Aorta (tissue), 5 donors: ENCODE measurements at regions not wholly inside any gene's neighbourhood (a gene's known extent, or its start where the extent isn't known, plus 50 kb on each side); places are given as distances from the start of the nearest gene placed in this dataset.

ENCODE experiments used
- ATAC-seq: fragments of 200-7000 bp; cut with Tn5 transposase; one replicate; pipeline ENCODE4 v1.9.1; 2022; ENCODE audit warnings: moderate library complexity; ENCODE audit not compliant: low FRiP score
- DNase-seq, 2 donors: peaks; one replicate each; pipeline ENCODE4 v3.0.0-alpha.2; 2020
- H3K27ac ChIP-seq, 2 donors: one replicate each; pipeline ENCODE4 v1.5.1; 2013; ENCODE audit warnings: low read length in 2 of 2, mild to moderate bottlenecking in 2 of 2, moderate library complexity in 2 of 2, control low read depth in 1 of 2, inconsistent platforms in 1 of 2, low read depth in 1 of 2
- H3K27me3 ChIP-seq, 2 donors: one replicate each; pipeline ENCODE4 v1.6.1; 2013; ENCODE audit warnings: control low read depth in 1 of 2, low read length in 1 of 2, mild to moderate bottlenecking in 1 of 2, moderate library complexity in 1 of 2; ENCODE audit not compliant: insufficient read depth in 2 of 2, control insufficient read depth in 1 of 2
- H3K36me3 ChIP-seq, 2 donors: one replicate each; pipeline ENCODE4 v1.6.1; 2013; ENCODE audit warnings: control low read depth in 1 of 2, low read length in 1 of 2, mild to moderate bottlenecking in 1 of 2; ENCODE audit not compliant: insufficient read depth in 2 of 2, control insufficient read depth in 1 of 2
- H3K4me1 ChIP-seq, 2 donors: one replicate each; pipeline ENCODE4 v1.6.1; 2013; ENCODE audit warnings: low read length in 2 of 2, control low read depth in 1 of 2, mild to moderate bottlenecking in 1 of 2, moderate library complexity in 1 of 2; ENCODE audit not compliant: insufficient read depth in 2 of 2, control insufficient read depth in 1 of 2
- H3K4me3 ChIP-seq, 2 donors: one replicate each; pipeline ENCODE4 v1.5.1; 2013; ENCODE audit warnings: low read length in 2 of 2, control low read depth in 1 of 2, mild to moderate bottlenecking in 1 of 2
- H3K9me3 ChIP-seq: one replicate; pipeline ENCODE4 v1.6.1; 2013; ENCODE audit warnings: mild to moderate bottlenecking, low read length; ENCODE audit not compliant: control insufficient read depth
- WGBS, 2 donors: extraction: QIAGEN DNeasy Blood & Tissue Kit; methylation state at CpG; one replicate each; pipeline ENCODE4 v1.1.7; 2013; 5-methylcytosine and 5-hydroxymethylcytosine counted together
- intact Hi-C, 2 donors: fragments of 100-400 bp; cut with DNase I; formaldehyde crosslinking; loops; one replicate each; pipeline versions ENCODE4 v1.14.2 to v1.15.0; 2022
- donor health status: healthy with polysubstance abuse.
- donor health status: Bipolar disorder and iron deficiency.
- donor health status: DM: no; HTN: no; CAD: no.
- donor health status: DM: no; HTN: no; CAD: no.
- donor health status: DM: yes; HTN: yes; CAD: no.

DNA sequence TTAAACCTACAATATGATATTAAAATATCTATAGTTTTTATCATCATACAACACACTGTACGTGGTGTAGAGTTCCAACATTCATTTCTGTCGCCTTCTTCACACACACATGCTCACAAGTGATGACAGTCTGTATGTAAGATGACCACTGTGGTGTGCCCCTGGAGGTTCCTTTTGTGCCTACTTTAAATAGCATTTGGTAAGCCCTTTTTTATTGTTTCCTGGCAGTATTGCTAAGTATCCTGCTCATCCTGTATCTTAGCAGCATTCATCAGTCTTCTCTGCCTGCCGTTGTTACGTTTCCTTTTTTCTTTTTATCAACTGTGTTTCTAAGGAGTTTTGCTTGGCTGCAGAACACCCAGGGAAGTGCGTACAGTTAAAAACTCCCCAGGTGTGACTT lies 231.4 kb downstream of the CHRM3 start:
- no peaks in the 10 kb centered on the region for H3K36me3 ChIP-seq
- ATAC-seq: no peak
- 68 to 71% methylated on average over 5 of the region's 5 CpGs for WGBS, 2 donors

DNA sequence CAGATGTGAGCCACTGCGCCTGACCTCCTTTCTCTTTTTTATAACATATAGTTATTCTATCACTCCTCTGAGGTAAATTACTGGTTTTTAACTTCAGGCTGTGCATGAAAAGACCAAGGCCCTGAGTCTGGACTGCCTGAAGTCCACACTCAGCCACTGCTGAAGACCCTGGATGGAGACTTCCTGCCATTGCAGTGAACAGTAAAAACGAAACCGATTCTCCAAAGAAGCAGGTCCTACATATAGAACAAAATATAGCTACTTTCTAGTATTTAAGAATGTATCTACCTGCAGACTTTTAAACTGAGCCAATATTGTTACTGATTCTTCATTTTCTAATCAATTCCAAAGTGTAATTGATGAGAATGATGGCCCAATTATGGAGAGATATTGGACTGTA lies 232.8 kb downstream of the CHRM3 start:
- whole genome bisulfite sequencing, 2 donors: 97 to 99% methylated on average over 3 of the region's 3 CpGs
- Histone ChIP-seq H3K9me3 (no peaks in the 10 kb centered on the region), H3K27me3 (no peaks in the 10 kb centered on the region), H3K4me1 (no peaks in the 10 kb centered on the region), H3K36me3 (no peaks in the 10 kb centered on the region), H3K27ac (no peak overlapping the region), H3K4me3 (no peak overlapping the region)
- intact Hi-C loops: no loop called here
- ATAC-seq (no peak), DNase-seq (no peak)

More for the DNA sequence above, 231.4 kb downstream of the CHRM3 start:
- intact Hi-C loops: no loop called here
- Histone ChIP-seq H3K9me3 (no peaks in the 10 kb centered on the region), H3K4me1 (no peaks in the 10 kb centered on the region), H3K27ac (no peak overlapping the region), H3K4me3 (no peak overlapping the region), H3K27me3 (no peaks in the 10 kb centered on the region)
- no peak for DNase-seq

DNA sequence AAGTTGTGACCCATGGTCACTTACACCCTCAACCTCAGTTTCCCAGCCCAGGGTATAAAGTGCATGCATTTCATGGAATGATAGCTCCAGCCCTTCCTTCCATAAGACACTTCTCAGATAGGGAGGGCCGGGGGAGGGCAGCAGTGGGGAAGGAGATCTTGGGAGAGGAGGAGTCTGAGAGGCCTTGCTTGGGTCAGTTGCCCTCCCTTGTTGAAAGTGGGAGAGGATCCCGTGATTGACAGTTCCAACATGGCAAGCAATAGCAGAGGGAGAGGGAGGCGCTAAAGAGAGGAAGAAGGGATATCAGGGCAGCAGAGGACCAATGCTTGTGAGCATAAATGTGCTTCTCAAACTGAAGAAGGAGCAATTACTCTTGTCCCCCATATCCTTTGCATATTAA lies 244.4 kb downstream of the CHRM3 start:
- Histone ChIP-seq H3K4me3 (no peak overlapping the region), H3K4me1 (no peaks in the 10 kb centered on the region), H3K27ac (no peak overlapping the region), H3K27me3 (no peaks in the 10 kb centered on the region), H3K9me3 (peaks cover 2% of the 10 kb centered on the region), H3K36me3 (no peaks in the 10 kb centered on the region)
- 89 to 91% methylated on average over 3 of the region's 3 CpGs for WGBS, 2 donors
- DNase-seq (no peak), ATAC-seq (no peak)
- intact Hi-C loops: no loop called here

DNA sequence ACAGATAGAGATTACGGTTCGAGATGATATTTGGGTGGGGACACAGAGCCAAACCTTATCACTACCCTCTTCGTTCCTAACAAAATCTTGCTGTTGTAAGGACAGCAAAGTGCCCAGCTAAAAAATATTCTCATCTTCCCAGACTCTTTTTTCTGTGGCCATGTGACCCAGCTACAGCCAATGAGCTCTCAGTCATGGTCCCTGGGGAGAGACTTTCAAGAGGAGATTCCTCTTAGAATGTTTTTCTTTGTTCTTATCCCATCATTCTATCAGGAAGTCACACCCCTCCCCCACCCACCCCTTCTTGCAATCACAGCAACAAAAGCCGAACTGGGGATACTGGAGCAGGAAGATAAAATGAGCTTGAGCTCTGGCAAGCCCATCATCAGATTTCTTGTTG lies 247.1 kb downstream of the CHRM3 start:
- WGBS, 2 donors: 72 to 80% methylated on average over 4 of the region's 4 CpGs
- Histone ChIP-seq H3K27me3 (no peaks in the 10 kb centered on the region), H3K27ac (no peak overlapping the region), H3K4me1 (no peaks in the 10 kb centered on the region), H3K9me3 (peaks cover 2% of the 10 kb centered on the region), H3K36me3 (no peaks in the 10 kb centered on the region), H3K4me3 (no peak overlapping the region)
- ATAC-seq (no peak), DNase-seq (no peak)
- intact Hi-C loops: no loop called here

DNA sequence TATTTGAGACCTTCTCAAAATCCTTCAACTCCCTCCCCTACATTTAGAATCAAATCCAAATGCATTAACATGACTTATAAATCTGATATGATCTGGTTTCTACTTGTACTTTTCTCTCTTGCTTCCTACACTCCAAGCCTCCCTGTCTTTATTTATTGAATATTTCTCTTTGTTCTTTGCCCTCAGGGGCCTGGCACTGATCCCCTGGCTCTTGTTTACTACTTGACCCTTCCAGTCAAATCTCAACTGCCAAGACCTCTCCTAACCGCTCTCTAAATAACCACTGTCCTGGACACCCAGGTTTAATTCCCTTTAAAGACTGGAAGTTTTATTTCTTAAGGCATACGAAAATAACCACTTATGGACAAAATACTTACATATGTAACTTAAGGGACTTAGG lies 248.9 kb downstream of the CHRM3 start:
- intact Hi-C loops: no loop called here
- no peak for DNase-seq
- no peak overlapping the region for H3K4me3 ChIP-seq
- peaks cover 2% of the 10 kb centered on the region for H3K9me3 ChIP-seq
- 72 to 73% methylated on average over 2 of the region's 2 CpGs for WGBS, 2 donors
- no peaks in the 10 kb centered on the region for H3K36me3 ChIP-seq
- no peak for ATAC-seq
- H3K27me3 ChIP-seq: no peaks in the 10 kb centered on the region
- H3K4me1 ChIP-seq: no peaks in the 10 kb centered on the region
- H3K27ac ChIP-seq: no peak overlapping the region

DNA sequence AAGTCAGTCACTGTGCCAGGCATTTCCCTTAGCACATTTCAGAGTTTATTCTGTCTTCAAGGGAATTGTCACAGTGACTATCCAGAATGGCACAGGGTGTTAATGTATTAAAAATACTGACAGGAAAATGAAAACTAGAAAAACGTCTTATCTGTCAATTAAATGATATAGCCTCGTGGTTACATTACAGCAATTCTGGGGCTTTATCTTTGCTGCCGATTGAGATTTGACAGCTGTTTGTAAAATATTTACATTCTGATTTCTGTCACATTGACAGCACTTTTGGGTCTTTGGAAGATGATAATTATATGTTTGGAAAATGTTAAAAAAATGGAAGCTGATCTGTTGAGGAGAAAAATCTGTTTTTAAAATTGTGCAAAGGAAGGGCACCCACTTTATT lies 250.0 kb downstream of the CHRM3 start:
- Histone ChIP-seq H3K9me3 (peaks cover 2% of the 10 kb centered on the region), H3K36me3 (no peaks in the 10 kb centered on the region), H3K4me3 (no peak overlapping the region), H3K27me3 (no peaks in the 10 kb centered on the region), H3K27ac (no peak overlapping the region), H3K4me1 (no peaks in the 10 kb centered on the region)
- no peak for DNase-seq
- no peak for ATAC-seq
- intact Hi-C loops: no loop called here
- WGBS, 2 donors: 2 to 5% methylated on average over 3 of the region's 3 CpGs

DNA sequence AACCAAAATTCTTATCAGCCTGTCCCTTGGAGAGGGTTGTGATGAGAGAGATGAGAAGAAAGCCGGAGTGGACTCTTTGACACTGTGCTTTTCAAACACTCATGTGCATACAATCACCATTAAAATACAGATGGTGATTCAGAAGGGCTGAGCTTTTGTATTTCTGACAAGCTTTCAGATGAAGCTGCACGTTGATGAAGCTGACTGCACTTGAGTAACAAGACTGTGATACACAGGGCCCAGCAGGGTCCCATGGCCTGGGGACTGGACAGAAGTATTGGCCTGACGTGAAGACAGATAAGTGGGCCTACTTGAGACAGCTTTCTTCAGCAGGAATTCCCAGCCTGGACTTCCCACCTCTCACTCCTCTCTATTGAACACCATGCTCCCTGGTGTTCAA lies 258.2 kb downstream of the CHRM3 start:
- no peak for DNase-seq
- intact Hi-C loops: no loop called here
- H3K4me1 ChIP-seq: no peaks in the 10 kb centered on the region
- no peak overlapping the region for H3K4me3 ChIP-seq
- no peak overlapping the region for H3K27ac ChIP-seq
- H3K27me3 ChIP-seq: no peaks in the 10 kb centered on the region
- H3K9me3 ChIP-seq: no peaks in the 10 kb centered on the region
- ATAC-seq: no peak
- no peaks in the 10 kb centered on the region for H3K36me3 ChIP-seq
- 93 to 95% methylated on average over 3 of the region's 3 CpGs for WGBS, 2 donors

DNA sequence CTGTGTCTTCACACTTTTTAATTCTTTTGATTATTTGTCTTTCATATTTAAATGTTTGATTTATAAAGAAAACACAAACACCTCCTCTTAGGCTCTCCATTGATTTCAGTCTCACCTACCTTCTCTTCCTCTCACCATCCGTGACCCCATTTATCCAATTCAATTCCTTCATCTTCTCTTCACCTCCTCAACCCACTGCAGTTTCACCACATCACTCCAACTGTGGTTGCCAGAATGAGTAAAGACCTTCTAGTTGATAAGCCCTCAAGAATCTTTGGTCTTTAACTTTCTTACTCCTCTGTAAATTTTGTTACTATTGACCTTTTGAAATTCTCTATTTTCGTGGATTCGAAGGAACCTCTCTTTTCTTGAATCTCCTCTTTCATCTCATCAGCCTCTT lies 260.7 kb downstream of the CHRM3 start:
- intact Hi-C loops: no loop called here
- H3K4me3 ChIP-seq: no peak overlapping the region
- H3K27ac ChIP-seq: no peak overlapping the region
- no peaks in the 10 kb centered on the region for H3K36me3 ChIP-seq
- no peaks in the 10 kb centered on the region for H3K9me3 ChIP-seq
- DNase-seq (no peak), ATAC-seq (no peak)
- no peaks in the 10 kb centered on the region for H3K27me3 ChIP-seq
- H3K4me1 ChIP-seq: no peaks in the 10 kb centered on the region
- 95% methylated on average over 3 of the region's 3 CpGs for WGBS, 2 donors

DNA sequence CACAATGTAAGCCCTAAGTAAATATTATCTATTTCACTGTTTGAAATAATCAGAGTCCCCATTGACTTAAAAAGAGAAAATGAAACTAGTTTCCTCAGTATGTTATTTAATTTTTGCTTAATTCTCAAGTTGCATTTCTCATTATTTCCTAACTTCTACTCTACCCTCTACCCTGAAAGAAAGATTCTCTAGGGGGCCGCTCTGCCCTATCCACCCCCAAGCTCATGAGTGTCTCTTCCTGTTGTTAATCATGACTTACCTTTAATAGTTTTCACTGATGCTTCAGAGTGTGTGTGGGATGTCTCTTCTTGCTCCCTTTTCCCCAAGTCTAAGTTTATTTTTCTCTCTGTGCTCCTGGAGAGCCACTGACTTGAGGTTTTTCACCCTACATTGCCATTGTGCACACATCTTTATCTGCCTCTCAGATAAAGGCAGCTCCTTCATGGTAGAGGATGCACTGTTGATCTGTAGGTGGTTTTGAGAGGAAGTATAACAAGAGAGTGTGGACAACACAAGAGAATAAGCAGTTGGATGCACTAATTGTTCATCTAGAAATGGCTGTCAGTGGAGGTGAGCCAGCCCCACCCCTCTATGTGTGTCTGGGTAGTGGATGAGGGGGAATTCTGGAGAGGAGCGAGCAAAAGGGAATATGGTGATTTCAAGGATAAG lies 261.7 kb downstream of the CHRM3 start:
- H3K9me3 ChIP-seq: no peaks in the 10 kb centered on the region
- no peaks in the 10 kb centered on the region for H3K4me1 ChIP-seq
- 94 to 96% methylated on average over 2 of the region's 2 CpGs for WGBS, 2 donors
- H3K27me3 ChIP-seq: no peaks in the 10 kb centered on the region
- no peak for ATAC-seq
- no peak overlapping the region for H3K27ac ChIP-seq
- intact Hi-C loops: no loop called here
- DNase-seq: no peak
- no peaks in the 10 kb centered on the region for H3K36me3 ChIP-seq
- H3K4me3 ChIP-seq: no peak overlapping the region
